Prostate gland (tissue), 2 donors: ENCODE measurements at regions not wholly inside any gene's neighbourhood (a gene's known extent, or its start where the extent isn't known, plus 50 kb on each side); places are given as distances from the start of the nearest gene placed in this dataset.

Source experiments
- POLR2AphosphoS5 ChIP-seq: sonication (generic); formaldehyde crosslinking; IDR thresholded peaks from one replicate; pipeline ENCODE4 v1.6.1; 2017; ENCODE audit warnings: antibody characterized with exemption
- TF ChIP-seq, protein P1 (sequence below), 4 experiments: fragments of 200-600 bp in 2 of 4; fragments of 450-650 bp in 2 of 4; sonication (generic) in 2 of 4; IDR thresholded peaks; 1 replicate in 3 of 4; 2 replicates in 1 of 4; pipeline ENCODE4 v1.5.1; 2016 to 2019; ENCODE audit warnings: antibody characterized with exemption in 4 of 4, mild to moderate bottlenecking in 2 of 4, moderate library complexity in 2 of 4

DNA sequence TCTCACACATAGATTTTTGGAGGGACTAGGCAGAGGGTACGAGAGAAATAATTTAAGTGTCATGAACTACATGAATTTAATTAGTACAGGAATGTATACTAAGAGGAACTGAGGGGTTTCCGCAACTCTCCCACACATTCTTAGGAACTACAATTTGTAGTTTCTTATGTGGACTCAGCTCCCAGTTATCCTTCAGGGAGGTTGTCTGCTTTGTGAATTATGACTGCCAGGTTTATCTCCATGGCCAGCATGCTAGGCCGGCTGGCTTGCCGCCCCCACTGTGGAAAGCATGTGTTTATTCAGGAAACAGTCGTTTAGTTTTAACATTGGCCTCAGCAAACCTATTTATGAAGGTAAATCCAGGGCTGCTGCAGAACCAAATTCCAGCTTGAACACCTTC, 415.0 kb downstream of the KCTD16 start:
- TF ChIP-seq, protein P1, sequence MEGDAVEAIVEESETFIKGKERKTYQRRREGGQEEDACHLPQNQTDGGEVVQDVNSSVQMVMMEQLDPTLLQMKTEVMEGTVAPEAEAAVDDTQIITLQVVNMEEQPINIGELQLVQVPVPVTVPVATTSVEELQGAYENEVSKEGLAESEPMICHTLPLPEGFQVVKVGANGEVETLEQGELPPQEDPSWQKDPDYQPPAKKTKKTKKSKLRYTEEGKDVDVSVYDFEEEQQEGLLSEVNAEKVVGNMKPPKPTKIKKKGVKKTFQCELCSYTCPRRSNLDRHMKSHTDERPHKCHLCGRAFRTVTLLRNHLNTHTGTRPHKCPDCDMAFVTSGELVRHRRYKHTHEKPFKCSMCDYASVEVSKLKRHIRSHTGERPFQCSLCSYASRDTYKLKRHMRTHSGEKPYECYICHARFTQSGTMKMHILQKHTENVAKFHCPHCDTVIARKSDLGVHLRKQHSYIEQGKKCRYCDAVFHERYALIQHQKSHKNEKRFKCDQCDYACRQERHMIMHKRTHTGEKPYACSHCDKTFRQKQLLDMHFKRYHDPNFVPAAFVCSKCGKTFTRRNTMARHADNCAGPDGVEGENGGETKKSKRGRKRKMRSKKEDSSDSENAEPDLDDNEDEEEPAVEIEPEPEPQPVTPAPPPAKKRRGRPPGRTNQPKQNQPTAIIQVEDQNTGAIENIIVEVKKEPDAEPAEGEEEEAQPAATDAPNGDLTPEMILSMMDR (IDR thresholded peaks at IDR 0.05), result no peak
- no peak for TF ChIP-seq POLR2AphosphoS5
